Osteoblast (primary cell): ENCODE measurements at regions not wholly inside any gene's neighbourhood (a gene's known extent, or its start where the extent isn't known, plus 50 kb on each side); places are given as distances from the start of the nearest gene placed in this dataset.

Source experiments
- DNase-seq: peaks from one replicate; pipeline ENCODE4 v3.0.0; 2011; ENCODE audit warnings: low spot score, mixed read lengths; ENCODE audit not compliant: insufficient read length; ENCODE audit errors: missing footprints
- H2AFZ ChIP-seq: 2 replicates; pipeline ENCODE4 v1.6.0; 2011; ENCODE audit warnings: mild to moderate bottlenecking, low read length
- H3K27ac ChIP-seq: 2 replicates; pipeline ENCODE4 v1.5.1; 2011; ENCODE audit warnings: mild to moderate bottlenecking, low read depth, low read length, moderate library complexity
- H3K27me3 ChIP-seq: 2 replicates; pipeline ENCODE4 v1.6.0; 2012; ENCODE audit warnings: mild to moderate bottlenecking, control low read depth, inconsistent platforms, low read length, moderate library complexity; ENCODE audit not compliant: insufficient read depth
- H3K36me3 ChIP-seq: 2 replicates; pipeline ENCODE4 v1.5.1; 2011; ENCODE audit warnings: mild to moderate bottlenecking, low read length, control low read depth, moderate library complexity; ENCODE audit not compliant: insufficient read depth
- H3K4me1 ChIP-seq: 2 replicates; pipeline ENCODE4 v1.5.1; 2011; ENCODE audit warnings: mild to moderate bottlenecking, low read length, control low read depth, moderate library complexity; ENCODE audit not compliant: insufficient read depth
- H3K4me2 ChIP-seq: 2 replicates; pipeline ENCODE4 v1.6.0; 2011; ENCODE audit warnings: mild to moderate bottlenecking, low read length; ENCODE audit not compliant: insufficient read depth
- H3K4me3 ChIP-seq: fragments of 200-600 bp; sonication (generic); 3 replicates; pipeline ENCODE4 v1.5.1; 2012; ENCODE audit warnings: mild to moderate bottlenecking, low read length, inconsistent platforms; ENCODE audit not compliant: insufficient read depth
- H3K79me2 ChIP-seq: 2 replicates; pipeline ENCODE4 v1.6.0; 2012; ENCODE audit warnings: mild to moderate bottlenecking, low read length, control low read depth, inconsistent platforms; ENCODE audit not compliant: insufficient read depth
- H3K9me3 ChIP-seq: 2 replicates; pipeline ENCODE4 v1.5.1; 2011; ENCODE audit warnings: low read depth, low read length, control low read depth
- H4K20me1 ChIP-seq: 2 replicates; pipeline ENCODE4 v1.6.0; 2012; ENCODE audit warnings: mild to moderate bottlenecking, low read length, control low read depth; ENCODE audit not compliant: insufficient read depth
- CTCF ChIP-seq: IDR thresholded peaks from 2 replicates; pipeline ENCODE4 v1.5.1; 2011; ENCODE audit warnings: mild to moderate bottlenecking, low read depth, low read length, moderate library complexity; ENCODE audit errors: extremely low read depth

DNA sequence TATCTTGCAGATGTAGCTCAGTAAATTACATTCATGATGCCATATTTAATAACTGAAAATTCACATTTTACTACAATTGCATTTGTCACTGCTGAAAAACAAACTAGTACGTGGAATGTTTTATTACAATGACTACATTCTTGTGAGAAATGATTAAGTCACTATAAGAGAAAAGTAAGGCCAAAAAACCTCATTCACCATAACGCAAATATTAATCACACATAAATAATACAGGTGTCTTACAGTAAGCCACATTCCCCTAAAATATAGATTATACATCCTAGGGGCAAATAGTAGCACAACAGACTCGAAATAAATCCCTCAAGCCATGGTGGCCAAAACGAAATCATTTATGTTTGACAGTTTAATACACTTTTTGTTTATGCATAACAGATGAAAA, 460.6 kb downstream of the NR4A2 start:
- H3K9me3 ChIP-seq, result peaks cover 8% of the 10 kb centered on the region

GRCh38 chr2:155867564-155867963, 465.0 kb downstream of the NR4A2 start:
- no peaks in the 10 kb centered on the region for H3K4me1 ChIP-seq
- H3K27ac ChIP-seq, result no peak overlapping the region
- no peak overlapping the region for H3K4me2 ChIP-seq
- H2AFZ ChIP-seq, result no peak overlapping the region
- no peak for TF ChIP-seq CTCF
- peaks cover 2% of the 10 kb centered on the region for H3K9me3 ChIP-seq
- H3K4me3 ChIP-seq, result no peak overlapping the region
- no peaks in the 10 kb centered on the region for H3K79me2 ChIP-seq
- DNase-seq, result no peak
- no peaks in the 10 kb centered on the region for H3K36me3 ChIP-seq
- no peaks in the 10 kb centered on the region for H4K20me1 ChIP-seq
- no peaks in the 10 kb centered on the region for H3K27me3 ChIP-seq

More for the DNA sequence above, 460.6 kb downstream of the NR4A2 start:
- no peak for TF ChIP-seq CTCF
- no peaks in the 10 kb centered on the region for H3K79me2 ChIP-seq
- H3K4me1 ChIP-seq, result no peaks in the 10 kb centered on the region
- H2AFZ ChIP-seq, result no peak overlapping the region
- H3K4me2 ChIP-seq, result no peak overlapping the region
- H3K27me3 ChIP-seq, result no peaks in the 10 kb centered on the region
- no peak overlapping the region for H3K27ac ChIP-seq
- H3K4me3 ChIP-seq, result no peak overlapping the region
- DNase-seq, result peak; percentile 34
- no peaks in the 10 kb centered on the region for H4K20me1 ChIP-seq
- no peaks in the 10 kb centered on the region for H3K36me3 ChIP-seq

- no peak for TF ChIP-seq CTCF
- no peak overlapping the region for H3K4me3 ChIP-seq
Measured at GRCh38 chr2:155866477-155866876, 466.0 kb downstream of the NR4A2 start.

GRCh38 chr2:155852156-155852555, 480.4 kb downstream of the NR4A2 start:
- H3K4me3 ChIP-seq, result no peak overlapping the region
- H2AFZ ChIP-seq, result no peak overlapping the region
- no peaks in the 10 kb centered on the region for H3K36me3 ChIP-seq
- no peak overlapping the region for H3K4me2 ChIP-seq
- H3K27me3 ChIP-seq, result no peaks in the 10 kb centered on the region
- no peaks in the 10 kb centered on the region for H4K20me1 ChIP-seq
- no peak for DNase-seq
- H3K4me1 ChIP-seq, result no peaks in the 10 kb centered on the region
- no peak overlapping the region for H3K27ac ChIP-seq
- no peaks in the 10 kb centered on the region for H3K79me2 ChIP-seq
- TF ChIP-seq CTCF, result no peak
- peaks cover 2% of the 10 kb centered on the region for H3K9me3 ChIP-seq

More at GRCh38 chr2:155866477-155866876, 466.0 kb downstream of the NR4A2 start:
- Histone ChIP-seq H3K9me3 (peaks cover 2% of the 10 kb centered on the region), H3K4me2 (no peak overlapping the region), H3K27me3 (no peaks in the 10 kb centered on the region), H3K27ac (no peak overlapping the region), H3K4me1 (no peaks in the 10 kb centered on the region), H3K79me2 (no peaks in the 10 kb centered on the region), H2AFZ (no peak overlapping the region), H3K36me3 (no peaks in the 10 kb centered on the region), H4K20me1 (no peaks in the 10 kb centered on the region)
- no peak for DNase-seq
